AG10803 (cell line): ENCODE measurements at regions not wholly inside any gene's neighbourhood (a gene's known extent, or its start where the extent isn't known, plus 50 kb on each side); places are given as distances from the start of the nearest gene placed in this dataset.

ENCODE experiments used
- DNase-seq: peaks from one replicate; pipeline ENCODE4 v3.0.0; 2010; ENCODE audit warnings: low read depth
- H3K4me3 ChIP-seq: 2 replicates; pipeline ENCODE4 v1.5.1; 2011; ENCODE audit warnings: mild to moderate bottlenecking, low read length, control low read depth
- TF ChIP-seq, protein P1 (sequence below): conservative IDR thresholded peaks from 2 replicates; pipeline ENCODE4 v1.5.1; 2011; ENCODE audit warnings: mild to moderate bottlenecking, low read length, control low read depth, inconsistent platforms

DNA sequence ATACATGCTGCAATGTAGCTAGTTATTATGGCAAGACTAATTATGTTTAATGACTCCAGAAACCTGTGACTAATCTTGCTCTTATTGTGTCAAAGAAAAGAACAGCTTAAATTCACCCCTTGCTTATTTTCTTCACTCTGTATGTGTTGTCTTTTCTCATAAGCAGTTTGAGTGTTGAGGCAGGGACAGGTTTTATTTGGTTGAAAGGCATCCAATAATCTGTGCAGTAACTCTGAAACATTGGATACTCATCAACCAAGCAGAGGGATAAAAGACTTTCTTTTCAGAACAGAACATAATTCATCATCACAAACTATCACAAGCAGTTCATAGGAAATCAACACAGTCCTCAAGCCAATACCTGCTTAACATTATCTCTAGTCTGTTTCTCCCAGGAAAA is 797.6 kb upstream of the MBL2 start:
- TF ChIP-seq, protein P1, sequence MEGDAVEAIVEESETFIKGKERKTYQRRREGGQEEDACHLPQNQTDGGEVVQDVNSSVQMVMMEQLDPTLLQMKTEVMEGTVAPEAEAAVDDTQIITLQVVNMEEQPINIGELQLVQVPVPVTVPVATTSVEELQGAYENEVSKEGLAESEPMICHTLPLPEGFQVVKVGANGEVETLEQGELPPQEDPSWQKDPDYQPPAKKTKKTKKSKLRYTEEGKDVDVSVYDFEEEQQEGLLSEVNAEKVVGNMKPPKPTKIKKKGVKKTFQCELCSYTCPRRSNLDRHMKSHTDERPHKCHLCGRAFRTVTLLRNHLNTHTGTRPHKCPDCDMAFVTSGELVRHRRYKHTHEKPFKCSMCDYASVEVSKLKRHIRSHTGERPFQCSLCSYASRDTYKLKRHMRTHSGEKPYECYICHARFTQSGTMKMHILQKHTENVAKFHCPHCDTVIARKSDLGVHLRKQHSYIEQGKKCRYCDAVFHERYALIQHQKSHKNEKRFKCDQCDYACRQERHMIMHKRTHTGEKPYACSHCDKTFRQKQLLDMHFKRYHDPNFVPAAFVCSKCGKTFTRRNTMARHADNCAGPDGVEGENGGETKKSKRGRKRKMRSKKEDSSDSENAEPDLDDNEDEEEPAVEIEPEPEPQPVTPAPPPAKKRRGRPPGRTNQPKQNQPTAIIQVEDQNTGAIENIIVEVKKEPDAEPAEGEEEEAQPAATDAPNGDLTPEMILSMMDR, result no peak
- DNase-seq, result no peak
- H3K4me3 ChIP-seq, result no peak overlapping the region

DNA sequence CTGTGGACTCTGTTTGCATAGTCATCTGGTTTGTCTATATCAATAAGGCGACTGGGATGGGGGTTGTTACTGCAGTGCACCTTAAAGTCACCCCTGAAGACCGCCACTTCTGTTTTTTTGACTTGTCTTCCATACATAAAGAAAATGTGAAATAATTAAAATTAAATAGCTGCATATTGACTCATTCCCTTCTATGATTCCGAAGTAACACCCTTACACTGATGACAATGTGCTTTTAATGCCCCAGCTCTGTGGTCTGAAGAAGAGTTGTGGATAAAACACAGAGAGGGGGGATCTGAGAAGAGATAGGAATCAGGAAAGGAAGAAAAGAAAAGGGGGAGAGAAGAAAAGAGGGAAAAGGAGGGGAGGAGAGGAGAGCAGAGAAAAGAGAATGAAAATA is 796.9 kb upstream of the MBL2 start:
- no peak overlapping the region for H3K4me3 ChIP-seq
- TF ChIP-seq, protein P1, result no peak
- DNase-seq, result no peak

DNA sequence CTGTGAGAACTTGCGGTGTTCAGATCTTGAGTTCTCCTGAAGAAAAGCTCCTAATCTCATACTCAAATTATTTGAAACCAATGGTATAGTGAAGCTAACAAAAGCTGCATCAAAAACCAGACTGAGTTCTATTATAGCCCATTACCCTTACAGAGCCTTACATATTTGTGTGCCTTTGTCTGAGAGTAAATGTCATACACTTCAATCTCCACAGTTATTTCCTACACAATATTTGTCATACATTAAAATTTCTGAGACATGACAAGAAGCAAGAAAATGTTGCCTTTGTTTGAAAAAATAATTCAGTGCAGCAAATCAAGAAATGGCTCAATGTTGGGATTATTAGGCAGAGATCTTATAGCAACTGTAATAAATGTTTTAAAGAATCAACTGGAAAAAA is 776.1 kb upstream of the MBL2 start:
- H3K4me3 ChIP-seq, result no peak overlapping the region
- no peak for DNase-seq
- TF ChIP-seq, protein P1, result no peak

DNA sequence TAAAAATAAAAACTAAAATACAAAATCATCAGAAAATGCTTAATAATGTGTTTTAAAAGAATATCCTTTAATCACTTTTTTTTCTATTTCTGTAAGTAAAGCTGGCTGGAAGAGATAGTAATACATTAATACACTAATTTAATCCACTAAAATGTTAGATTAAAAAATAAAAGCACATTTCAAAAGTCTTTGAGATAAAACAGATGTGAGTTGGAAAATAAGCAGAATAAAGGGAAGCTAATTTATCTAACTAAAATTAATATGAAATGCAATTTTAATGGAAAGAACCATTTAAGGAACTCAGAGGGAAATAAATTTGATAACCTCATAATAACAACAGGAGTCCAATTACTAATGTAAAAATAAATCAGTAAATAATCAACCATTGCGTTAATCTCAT is 774.8 kb upstream of the MBL2 start:
- no peak for DNase-seq
- TF ChIP-seq, protein P1, result no peak
- H3K4me3 ChIP-seq, result no peak overlapping the region

DNA sequence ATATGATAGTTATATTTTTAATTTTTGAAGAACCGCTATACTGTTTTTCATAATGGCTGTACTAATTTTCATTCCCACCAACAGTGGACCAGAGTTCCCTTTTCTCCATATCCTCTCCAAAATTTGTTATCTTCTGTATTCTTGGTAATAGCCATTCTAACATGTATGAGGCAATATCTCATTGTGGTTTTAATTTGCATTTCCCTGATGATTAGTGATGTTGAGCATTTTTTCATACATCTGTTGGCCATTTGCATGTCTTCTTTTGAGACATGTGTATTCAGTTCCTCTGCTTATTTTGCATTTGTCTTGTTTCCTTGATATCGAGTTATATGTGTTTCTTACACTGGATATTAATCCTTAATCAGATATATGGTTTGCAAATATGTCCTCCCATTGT is 770.8 kb upstream of the MBL2 start:
- TF ChIP-seq, protein P1, result no peak
- DNase-seq, result no peak
- H3K4me3 ChIP-seq, result no peak overlapping the region

DNA sequence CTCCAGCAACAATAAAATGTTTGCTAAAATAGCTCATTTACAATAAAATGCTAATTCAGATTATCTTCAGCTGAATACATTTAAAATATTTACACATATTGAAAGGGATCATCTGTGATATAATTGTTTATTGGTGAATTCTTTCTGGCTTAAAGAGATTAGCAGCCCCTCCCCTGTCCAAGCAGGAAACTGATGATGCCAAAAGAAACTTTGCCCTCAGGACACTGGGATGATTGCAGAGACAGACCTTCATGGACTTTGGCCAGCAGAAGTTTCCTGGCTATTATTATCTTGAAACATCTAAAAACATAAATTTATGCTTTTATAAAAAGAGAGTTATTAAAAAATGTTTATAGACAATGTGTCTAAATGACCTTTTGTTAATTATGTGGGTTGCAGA is 764.9 kb upstream of the MBL2 start:
- TF ChIP-seq, protein P1, result no peak
- DNase-seq, result no peak
- no peak overlapping the region for H3K4me3 ChIP-seq

DNA sequence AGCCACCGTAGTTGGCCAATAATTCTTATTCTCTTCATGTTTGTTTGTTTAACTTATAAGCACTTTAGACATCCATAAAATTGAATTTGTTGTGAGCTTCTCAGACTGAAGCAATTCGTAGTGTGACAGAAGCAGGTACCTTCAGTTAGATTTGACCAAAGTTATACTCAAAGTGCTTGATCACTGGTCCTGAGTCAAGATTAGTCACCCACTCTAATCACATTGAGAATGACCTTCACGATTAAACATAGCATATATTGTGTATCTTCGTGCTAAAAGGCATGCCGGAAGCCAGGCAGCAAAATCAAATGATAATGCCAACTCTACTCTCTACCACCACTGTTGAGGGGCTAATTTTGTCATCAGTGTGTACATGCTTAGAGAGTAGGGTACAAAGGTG is 763.7 kb upstream of the MBL2 start:
- TF ChIP-seq, protein P1, result no peak
- H3K4me3 ChIP-seq, result no peak overlapping the region
- DNase-seq, result no peak
